Mucosa of descending colon (tissue), 3 donors: ENCODE measurements at regions not wholly inside any gene's neighbourhood (a gene's known extent, or its start where the extent isn't known, plus 50 kb on each side); places are given as distances from the start of the nearest gene placed in this dataset.

Experiments used
- ATAC-seq: fragments of 200-7000 bp; cut with Tn5 transposase; one replicate; pipeline ENCODE4 v1.9.1; 2020; ENCODE audit warnings: mild to moderate bottlenecking, moderate library complexity
- DNase-seq, 3 donors: peaks; one replicate each; pipeline ENCODE4 v3.0.0-alpha.2; 2020
- H3K36me3 ChIP-seq: fragments of 200-600 bp; one replicate; pipeline ENCODE4 v1.8.0; 2021; ENCODE audit warnings: low read depth, mild to moderate bottlenecking
- H3K4me1 ChIP-seq: fragments of 200-600 bp; one replicate; pipeline ENCODE4 v1.8.0; 2021; ENCODE audit warnings: low read depth, mild to moderate bottlenecking
- H3K4me3 ChIP-seq: fragments of 200-600 bp; one replicate; pipeline ENCODE4 v1.8.0; 2021; ENCODE audit warnings: mild to moderate bottlenecking
- H3K9me3 ChIP-seq: fragments of 200-600 bp; one replicate; pipeline ENCODE4 v1.8.0; 2021; ENCODE audit warnings: mild to moderate bottlenecking
- CTCF ChIP-seq: fragments of 200-600 bp; IDR thresholded peaks from one replicate; pipeline ENCODE4 v1.8.0; 2022; ENCODE audit warnings: antibody characterized with exemption, mild to moderate bottlenecking
- intact Hi-C, 2 donors: fragments of 100-400 bp; cut with DNase I in 1 of 2; cut with micrococcal nuclease in 1 of 2; formaldehyde crosslinking; loops; one replicate each; pipeline versions ENCODE4 v1.11.0 to v1.11.1; 2022; cut with DNase I, micrococcal nuclease
- donor health status: DM: no; HTN: no; CAD: no; lungs with moderate emphysema.
- donor health status: DM: no; HTN: no; CAD: no.
- donor health status: DM: no; HTN: yes; CAD: no.

- DNase-seq, result no peak
- Histone ChIP-seq H3K4me1 (no peaks in the 10 kb centered on the region), H3K36me3 (no peaks in the 10 kb centered on the region), H3K4me3 (no peak overlapping the region), H3K9me3 (no peaks in the 10 kb centered on the region)
- no peak for TF ChIP-seq CTCF
- ATAC-seq, result no peak
- intact Hi-C loops, result no loop called here
Observed at GRCh38 chr1:115910231-115910630, 66.1 kb upstream of the SLC22A15 start.

GRCh38 chr1:115911294-115911693, 65.0 kb upstream of the SLC22A15 start:
- DNase-seq (peak in 2 of 3 donors; percentile 14 to 22), ATAC-seq (peak; percentile 43)
- no peaks in the 10 kb centered on the region for H3K36me3 ChIP-seq
- H3K4me1 ChIP-seq, result no peaks in the 10 kb centered on the region
- H3K4me3 ChIP-seq, result no peak overlapping the region
- no peak for TF ChIP-seq CTCF
- H3K9me3 ChIP-seq, result no peaks in the 10 kb centered on the region
- intact Hi-C loops, result no loop called here

GRCh38 chr1:115912116-115912515, 64.2 kb upstream of the SLC22A15 start:
- DNase-seq, result no peak
- ATAC-seq, result no peak

GRCh38 chr1:115922801-115923200, 53.5 kb upstream of the SLC22A15 start:
- Histone ChIP-seq H3K36me3 (no peaks in the 10 kb centered on the region), H3K4me3 (no peak overlapping the region), H3K9me3 (no peaks in the 10 kb centered on the region), H3K4me1 (no peaks in the 10 kb centered on the region)
- no peak for ATAC-seq
- TF ChIP-seq CTCF, result no peak
- intact Hi-C loops, result no loop called here
- no peak for DNase-seq

More at GRCh38 chr1:115912116-115912515, 64.2 kb upstream of the SLC22A15 start:
- TF ChIP-seq CTCF, result no peak
- Histone ChIP-seq H3K36me3 (no peaks in the 10 kb centered on the region), H3K9me3 (no peaks in the 10 kb centered on the region), H3K4me1 (no peaks in the 10 kb centered on the region), H3K4me3 (no peak overlapping the region)
- intact Hi-C loops, result no loop called here

- TF ChIP-seq CTCF, result no peak
- Histone ChIP-seq H3K36me3 (no peaks in the 10 kb centered on the region), H3K4me3 (no peak overlapping the region), H3K9me3 (no peaks in the 10 kb centered on the region), H3K4me1 (no peaks in the 10 kb centered on the region)
- DNase-seq (no peak), ATAC-seq (no peak)
- intact Hi-C loops, result no loop called here
Observed at GRCh38 chr1:115924770-115925169, 51.5 kb upstream of the SLC22A15 start.

GRCh38 chr1:115925467-115925866, 50.8 kb upstream of the SLC22A15 start:
- intact Hi-C loops, result no loop called here

More at GRCh38 chr1:115925467-115925866, 50.8 kb upstream of the SLC22A15 start:
- ATAC-seq (no peak), DNase-seq (no peak)
- no peak for TF ChIP-seq CTCF
- Histone ChIP-seq H3K4me3 (no peak overlapping the region), H3K9me3 (no peaks in the 10 kb centered on the region), H3K36me3 (no peaks in the 10 kb centered on the region), H3K4me1 (no peaks in the 10 kb centered on the region)
